ENCODE measurements at regions not wholly inside any gene's neighbourhood (a gene's known extent, or its start where the extent isn't known, plus 50 kb on each side); places are given as distances from the start of the nearest gene placed in this dataset.
A peak's percentile ranks its signal among the peaks of the same experiment; 100 is the strongest.

DNA sequence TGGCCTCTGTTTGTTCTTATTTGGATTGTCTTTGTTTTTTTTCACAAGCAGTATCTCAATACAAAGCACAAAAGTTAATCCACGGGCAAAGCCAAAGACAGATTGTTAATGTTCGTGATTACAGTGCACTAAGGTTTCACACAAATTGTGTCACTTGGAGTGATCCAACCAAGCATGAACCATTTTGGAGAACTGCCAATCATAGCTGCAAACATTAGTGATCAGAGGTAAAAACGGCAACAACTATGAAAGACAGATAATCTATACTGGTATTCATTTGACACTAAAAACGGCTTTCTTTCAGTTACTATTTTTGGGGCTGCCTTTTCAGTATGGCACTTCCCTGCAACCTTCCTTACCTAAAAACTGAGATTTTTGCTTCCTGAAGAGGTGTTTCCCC lies 213.1 kb upstream of the GULP1 start:
- DNase-seq: peak; percentile 50

DNA sequence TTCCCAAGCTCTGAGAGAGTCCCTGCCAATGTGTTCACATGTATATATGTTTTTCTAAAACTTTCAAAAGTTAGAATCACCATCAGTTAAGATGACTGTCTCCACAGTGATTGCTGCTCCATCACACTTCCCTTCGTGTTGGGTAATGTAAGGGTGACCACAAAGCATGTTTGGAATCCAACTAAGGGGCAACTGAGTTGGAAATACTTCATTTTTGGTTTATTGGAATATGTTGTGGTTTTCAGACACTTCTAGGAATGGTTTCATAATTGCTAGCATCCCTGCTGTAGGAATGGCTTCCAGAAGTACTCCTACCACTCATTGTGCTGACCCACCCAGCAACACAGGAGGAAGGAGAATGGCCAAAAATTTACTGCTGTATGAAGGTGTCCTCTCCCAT lies 212.5 kb upstream of the GULP1 start:
- DNase-seq: no peak

DNA sequence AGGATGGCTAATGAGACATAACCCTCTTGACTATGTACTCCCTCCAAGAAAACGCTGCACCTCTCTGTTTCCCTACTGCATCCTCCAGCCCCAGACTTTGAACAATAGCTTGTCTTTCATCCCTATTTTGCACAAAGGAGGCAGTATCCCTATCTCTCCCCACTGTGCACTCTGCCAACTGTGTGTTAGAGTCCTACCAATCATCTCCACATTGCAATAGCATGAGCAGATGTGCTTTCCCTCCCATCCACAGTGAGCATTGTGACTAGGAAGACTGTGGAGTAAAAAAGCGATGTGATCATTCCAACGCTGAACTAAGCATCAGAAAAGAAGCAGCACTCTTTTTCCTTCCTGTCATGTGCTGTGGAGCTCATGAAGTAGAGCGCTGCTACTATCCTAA lies 206.3 kb upstream of the GULP1 start:
- no peak for DNase-seq

DNA sequence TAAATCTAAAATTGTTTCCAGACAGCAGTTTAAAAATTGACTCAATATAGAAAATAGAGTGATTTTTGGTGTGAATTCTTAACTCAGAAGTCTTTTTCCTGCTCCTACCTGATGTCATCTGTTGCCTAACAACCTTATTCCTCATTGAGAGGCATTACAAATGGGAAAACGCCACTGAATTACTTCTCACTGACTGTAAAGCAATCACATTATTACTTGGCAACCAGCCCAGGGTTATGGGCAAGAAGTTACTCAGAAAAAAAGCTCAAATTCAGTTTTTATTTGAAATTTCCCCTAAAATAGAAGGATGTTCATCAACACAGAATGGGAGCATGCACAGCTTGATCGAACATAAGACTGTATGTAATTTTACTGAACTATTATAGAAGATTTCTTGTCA lies 201.8 kb upstream of the GULP1 start:
- DNase-seq: no peak

DNA sequence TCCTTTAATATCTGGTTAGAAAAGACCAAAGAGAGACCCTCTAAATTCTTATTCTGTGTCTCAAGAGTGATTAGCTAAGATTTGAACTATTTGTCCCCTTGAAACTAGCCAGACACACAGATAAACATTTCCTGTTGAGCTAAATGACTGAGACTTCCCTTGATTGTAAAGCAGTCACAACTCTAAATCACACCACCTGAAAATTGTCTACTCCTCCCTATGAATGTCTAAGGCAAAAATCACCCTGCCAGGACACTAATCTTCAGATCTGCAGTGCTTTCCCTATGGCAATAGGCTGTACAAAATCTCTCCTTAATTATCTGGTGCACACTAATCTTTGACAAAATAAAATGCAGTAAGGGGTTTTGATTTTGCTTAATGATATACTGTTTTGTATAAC lies 200.5 kb upstream of the GULP1 start:
- DNase-seq: no peak

DNA sequence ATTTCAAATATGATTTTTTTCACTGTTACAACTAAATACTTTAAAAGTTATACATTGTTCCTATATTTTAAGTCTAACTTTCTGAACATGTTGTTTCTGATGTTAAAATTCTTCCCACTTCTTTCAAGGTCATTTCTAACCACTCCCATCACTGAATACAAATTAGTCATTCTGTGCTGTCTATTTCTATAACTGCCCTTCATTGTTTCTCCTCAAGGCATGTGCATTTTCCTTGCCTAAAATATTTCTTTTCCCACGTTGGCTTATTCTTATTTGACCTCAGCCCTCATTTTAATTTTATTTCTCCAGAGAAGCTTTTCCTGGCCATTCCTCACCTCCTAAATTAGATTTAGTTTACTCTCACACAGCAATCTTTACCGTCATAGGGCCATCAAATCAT lies 198.9 kb upstream of the GULP1 start:
- no peak for DNase-seq

DNA sequence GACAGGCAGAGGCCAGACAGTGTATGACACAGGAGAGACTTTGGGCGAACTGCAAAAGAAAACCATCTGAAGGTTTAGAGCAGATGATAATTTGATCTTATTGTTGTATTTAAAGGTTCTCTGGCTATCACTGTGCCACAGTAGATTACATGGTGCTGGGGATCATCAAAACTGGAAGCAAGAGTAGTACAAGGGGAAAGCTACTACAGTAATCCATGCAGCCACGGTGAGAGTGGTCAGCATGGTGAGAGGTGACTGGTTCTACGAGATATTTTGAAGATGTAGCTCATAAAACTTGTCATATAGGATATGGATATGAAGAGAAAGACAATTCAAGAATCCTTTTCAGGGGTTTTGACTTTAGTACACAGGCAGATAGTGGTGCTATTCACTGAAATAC lies 194.8 kb upstream of the GULP1 start:
- no peak for DNase-seq

DNA sequence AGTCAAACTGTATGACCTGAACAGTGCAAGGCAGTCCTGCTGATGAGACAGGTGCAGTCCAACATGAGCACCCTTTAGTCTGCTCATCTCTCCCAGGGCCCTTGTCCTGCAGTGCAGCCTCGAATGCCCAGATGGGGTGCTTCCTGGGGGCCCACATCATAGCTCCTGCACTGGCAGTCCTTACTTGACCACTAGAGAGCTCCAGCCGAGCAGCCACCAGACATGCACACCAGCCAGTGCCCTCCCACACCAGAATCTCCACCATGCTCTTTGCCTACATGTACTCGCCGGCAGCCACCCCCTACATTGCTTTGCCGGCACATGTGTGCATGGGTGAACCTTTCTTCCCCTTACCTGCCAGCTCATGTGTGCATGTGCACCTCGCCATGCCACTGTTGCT lies 188.8 kb upstream of the GULP1 start:
- no peak for DNase-seq

DNA sequence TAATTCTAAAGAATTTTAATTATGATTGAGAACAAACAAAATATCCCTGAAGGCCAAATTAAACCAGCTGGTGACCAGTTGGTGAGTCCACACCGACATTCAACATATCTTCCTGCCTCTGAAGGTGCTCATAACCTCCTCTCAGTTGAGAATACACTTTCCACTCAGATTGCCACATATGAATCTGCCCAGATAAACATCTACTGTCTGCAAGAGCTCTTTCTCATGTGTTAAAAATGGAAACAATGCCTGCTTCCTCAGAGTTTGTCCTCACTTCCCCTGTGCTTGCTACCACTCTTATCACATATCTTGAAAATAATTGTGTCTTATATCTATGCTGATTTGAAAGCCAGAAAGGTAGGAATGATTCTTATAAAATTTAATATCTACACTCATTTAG lies 177.7 kb upstream of the GULP1 start:
- no peak for DNase-seq

DNA sequence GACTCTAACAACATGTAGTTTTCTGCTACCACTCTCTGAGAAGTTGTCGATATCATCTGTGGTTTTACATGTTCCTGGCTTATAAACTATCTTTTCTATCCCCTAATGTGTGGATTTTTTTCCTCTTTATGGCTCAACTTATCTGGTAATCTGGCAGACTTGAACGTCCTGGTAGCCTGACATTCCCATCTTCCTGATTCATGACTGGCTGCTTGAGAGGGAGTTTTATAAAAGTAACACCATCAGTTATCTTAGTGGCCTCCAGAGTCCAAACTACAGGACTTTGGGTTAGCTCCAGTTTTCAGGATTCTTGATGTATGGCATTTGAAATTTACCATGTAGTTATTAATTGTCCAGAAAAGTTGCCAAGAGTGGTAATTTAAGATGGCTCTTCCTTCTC lies 174.0 kb upstream of the GULP1 start:
- DNase-seq: no peak

DNA sequence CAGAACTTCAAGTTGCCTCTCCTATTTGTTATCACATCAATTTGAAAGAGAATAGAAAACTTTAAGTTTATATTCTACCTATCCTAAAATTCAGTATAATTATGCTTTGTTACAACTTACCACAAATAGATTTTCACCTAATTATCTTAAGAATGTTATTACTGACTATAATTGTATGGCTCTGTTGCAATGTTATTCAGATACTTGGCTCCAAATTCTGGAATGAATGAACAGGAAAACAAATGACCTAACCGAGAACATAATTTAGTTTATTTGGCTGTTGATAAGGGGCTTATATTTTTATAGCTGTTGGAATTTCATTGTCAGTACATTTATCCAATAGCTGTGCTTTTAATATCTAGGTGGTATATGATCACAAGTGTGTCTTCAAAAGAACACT lies 173.2 kb upstream of the GULP1 start:
- DNase-seq: no peak

DNA sequence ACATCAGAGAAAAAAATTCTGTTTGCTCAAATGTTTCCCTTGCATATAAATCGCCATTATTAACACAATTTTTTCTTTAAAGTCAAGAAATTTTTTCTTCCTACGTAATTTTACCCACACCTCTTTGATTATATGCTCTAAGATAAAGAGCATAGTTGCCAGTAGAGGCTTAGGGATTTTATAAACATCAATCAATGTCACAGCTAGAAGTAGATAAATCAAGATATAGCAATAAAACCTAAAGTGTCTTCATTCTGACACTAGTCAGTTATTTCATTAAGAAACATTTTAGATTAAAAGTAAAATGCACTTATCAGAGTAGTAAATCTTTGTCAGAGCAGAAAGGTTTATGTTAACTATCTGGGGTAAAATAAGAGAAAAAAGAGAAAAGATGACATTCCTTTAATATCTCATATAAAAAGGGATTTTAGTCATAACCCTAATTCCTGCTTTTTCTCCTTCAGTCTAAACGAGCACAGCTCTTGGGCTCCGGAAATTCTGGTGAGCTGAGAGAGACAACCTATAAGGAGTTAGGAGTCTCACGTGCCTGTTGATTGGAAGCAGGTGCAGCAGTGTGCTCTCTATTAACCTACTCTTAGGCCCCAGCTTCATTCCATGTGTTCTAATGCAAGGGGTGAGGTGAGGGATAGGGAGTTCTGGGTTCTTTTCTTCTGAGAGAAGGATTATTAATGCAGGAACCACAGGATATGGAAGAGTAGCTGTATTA lies 172.4 kb upstream of the GULP1 start:
- DNase-seq: no peak

DNA sequence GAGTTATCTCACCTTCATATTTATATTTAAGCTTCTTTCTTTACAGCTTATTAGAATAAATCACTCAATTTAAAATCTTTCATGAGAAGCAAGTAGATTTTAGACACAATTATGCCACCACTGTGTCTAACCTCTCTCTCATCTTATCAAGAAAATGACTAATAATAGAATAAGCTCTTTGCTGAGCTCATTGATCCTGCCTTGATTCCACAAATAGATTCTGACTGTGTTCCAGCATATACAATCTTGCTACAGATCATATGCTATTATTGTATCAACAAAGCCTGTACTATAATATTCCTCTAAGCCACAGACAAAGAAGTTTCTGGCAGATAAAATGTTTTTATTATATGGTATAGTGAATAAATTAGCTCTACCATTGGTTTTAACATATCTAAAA lies 168.7 kb upstream of the GULP1 start:
- DNase-seq: no peak

DNA sequence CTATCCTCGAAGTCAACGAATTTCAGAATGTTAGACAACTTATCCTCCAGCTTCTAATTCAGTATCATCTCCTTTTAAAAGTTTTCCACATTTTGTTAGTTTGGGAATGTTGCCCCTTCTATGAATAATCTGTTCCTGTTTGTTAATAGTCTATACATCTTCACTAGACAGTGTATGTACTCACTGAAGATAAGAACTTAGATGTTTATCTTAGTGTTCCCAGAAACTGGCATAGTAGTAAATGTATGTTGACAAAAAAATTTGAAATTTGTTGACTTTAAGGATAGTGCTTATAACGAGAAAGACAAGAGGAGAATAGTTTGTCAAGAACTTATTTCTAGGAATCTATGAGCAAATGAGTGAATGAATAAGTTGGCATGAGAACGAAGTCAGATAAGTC lies 162.0 kb upstream of the GULP1 start:
- no peak for DNase-seq

DNA sequence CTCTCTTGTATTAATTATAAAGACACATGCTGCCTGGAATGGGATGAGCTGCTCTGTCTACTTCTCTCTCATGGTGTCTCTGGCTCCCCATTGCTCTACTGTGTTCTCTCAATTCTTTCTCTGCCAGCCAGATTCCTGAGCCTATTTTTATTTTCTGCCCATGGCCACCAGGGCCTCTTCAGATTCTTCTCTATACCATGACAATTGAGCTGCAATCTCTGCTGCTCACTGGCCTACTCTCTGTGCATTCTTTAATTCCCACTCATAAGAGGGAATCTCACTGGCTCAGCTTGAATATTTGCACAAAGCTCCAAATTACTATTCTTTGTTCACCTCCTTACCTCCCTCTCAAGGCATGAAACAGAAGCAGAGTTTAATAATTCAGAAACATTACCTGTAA lies 161.4 kb upstream of the GULP1 start:
- DNase-seq: no peak

DNA sequence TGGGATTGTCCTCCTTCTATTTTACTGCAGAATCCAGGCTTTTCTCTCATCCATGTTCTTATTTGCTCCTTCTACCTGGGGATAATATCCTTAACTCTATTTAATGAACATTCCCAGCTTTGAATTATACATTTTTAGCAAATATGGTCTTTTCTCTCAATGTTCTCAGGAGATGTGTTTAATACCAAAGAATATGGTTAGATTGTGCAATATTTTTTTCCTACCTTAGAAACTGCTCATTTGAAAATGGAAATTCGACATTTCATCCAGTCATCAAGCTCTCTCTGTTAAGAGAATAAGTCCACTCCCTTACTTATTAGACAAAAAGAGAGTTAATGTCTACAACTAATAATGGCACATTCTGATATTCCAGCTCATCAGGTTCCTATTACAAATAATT lies 160.4 kb upstream of the GULP1 start:
- DNase-seq: no peak

DNA sequence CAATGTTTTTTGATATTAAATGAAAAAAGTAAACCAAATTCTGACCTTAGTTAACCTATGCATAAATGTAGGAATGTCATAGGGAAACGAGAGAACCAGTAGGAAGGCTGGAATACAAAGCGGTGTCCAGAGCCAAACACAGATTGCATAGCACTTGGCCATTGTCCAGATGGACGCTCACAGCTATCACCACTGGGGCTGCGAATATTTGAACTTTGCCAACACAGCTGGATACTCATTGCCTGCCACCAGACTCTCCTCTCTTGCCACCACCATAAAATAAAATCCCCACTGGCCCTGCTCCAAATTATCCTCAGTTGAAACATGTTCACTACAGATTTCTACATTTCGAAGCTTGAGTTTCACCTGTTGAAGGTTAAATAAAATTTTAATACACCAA lies 159.3 kb upstream of the GULP1 start:
- DNase-seq: peak; percentile 69

DNA sequence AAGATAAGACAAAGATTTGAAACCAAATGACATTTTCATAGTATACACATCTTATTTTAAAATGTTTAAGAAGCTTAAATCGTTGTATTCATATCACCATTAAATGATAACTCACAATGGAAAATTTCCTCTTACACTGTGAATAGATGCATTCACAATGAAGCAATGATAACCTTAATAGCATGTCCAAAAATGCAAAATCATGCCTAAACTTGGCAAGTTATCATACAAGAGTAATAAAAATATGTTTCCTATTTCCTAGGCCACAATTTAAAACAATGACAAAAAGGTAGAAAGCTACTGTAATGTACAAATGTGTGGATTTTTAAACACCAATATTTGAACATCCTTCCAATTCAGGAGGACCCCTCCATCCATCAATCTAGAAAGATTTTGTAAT lies 157.4 kb upstream of the GULP1 start:
- DNase-seq: no peak

DNA sequence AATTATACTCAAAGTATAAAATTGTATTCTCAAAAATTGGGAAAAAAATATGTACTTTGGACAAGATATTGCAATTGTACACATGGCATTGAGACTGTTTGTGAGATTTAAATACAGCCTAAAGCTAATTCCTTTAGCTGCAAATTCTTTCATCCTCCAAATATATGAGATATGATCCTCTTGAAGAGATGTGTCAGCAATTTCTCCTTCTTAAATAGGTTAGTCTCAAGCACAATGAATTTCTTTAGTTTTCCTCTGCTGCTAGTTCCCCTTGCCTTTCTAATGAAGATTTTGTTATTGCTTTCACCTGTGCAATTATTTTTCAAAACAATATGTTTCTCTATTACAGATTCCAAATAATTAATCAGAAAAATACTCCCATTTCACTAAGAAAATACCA lies 153.4 kb upstream of the GULP1 start:
- DNase-seq: no peak

DNA sequence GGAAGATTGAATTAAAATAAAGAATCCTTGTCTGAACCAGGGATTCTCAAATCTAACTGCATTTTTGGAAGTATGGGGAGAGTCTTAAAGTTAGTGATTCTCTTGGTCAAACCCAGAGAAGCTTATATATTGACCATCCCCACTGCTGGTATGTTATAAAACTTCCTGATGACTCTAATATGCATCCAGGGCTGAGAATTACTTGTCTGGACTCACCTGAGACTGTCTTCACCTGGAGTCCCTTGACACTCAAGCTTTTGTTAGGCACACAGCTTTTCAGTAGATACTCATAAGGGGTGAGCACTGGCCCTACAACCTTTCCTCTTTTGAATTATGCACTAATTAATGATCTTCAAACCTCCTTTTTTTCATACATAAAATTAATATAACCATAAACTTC lies 149.6 kb upstream of the GULP1 start:
- DNase-seq: no peak

DNA sequence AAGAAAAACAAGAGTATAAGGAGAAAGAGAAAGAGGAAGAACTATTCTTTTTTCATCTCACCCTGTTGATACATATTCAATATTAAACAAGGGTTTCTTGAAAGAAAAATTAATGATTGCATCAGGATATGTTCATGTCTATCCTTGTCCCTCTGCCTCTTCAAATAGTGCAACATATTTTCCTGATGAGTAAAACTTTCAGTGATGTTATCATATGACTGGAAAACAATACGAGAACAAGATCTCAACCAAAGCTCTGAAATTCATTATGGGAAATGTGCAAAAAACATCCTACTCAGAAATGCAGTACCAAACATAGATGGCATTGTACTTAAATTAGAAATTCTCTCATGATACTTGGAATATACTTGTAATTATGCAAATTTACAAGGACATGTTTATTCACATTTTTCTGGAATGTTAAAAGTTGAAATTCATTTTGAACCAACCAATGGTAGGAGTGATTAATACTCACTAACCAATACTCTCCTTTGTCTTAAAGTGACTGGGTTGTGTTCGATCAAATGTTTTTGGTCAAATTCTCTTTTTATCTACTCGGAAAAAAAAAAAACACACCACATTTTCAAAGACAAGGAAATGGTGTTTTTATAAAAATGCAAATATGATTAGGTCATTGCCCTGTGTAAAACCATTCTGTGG lies 148.9 kb upstream of the GULP1 start:
- DNase-seq: no peak

DNA sequence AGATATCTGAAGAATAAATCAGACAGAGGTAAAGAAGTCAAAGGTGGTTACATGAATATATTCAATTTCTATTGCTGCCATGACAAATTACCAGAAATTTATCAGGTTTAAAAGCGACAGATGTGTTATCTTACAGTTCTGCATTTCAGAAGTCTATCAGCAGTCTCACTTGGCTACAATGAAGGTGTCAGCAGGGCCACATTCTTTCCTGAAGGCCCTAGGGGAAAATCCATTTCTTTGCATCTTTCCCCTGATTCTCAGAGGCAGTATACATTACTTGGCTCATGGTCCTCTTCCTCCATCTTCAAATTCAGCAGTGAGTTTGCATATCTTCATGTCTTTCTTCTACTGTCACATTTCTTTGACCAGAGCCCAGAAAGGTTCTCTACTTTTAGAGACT lies 145.8 kb upstream of the GULP1 start:
- no peak for DNase-seq

DNA sequence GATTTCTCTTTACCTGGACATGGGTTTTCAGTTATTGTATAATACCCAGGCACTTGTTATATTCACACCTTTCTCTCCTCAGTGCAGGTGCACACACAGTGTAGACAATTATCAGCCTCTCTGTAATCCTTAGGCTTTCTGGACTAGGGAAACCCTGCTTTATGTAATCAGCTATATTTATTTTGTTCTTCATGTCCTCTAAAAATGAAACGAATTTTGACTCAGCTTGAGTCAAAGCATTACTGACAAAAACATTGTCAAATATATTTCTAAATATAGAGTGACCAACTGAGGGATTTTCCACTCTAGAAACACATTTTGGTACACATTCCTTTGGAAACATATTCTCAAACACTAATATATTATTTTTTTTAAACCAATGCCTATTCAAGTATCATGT lies 144.8 kb upstream of the GULP1 start:
- no peak for DNase-seq

DNA sequence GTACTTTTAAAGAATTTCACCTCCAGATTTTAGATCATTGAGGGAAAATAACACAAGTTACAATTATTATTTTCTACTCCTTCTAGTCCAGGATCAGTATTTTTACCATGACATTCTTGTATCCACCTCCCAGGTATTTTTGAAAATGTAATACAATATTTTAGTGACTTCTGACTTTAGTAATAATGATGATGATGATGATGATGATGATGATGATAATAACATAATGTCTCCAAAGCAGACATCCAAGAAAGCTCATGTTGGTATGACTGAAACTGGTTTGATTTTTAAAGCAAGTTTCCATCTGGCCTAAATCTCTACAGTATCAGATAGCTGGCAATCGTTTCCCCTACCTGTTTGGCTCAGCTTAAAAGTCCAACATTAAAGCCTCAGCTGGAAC lies 140.0 kb upstream of the GULP1 start:
- no peak for DNase-seq

All from COR-L47 (cell line).